OCI-LY1 (cell line): ENCODE measurements at regions not wholly inside any gene's neighbourhood (a gene's known extent, or its start where the extent isn't known, plus 50 kb on each side); places are given as distances from the start of the nearest gene placed in this dataset.

Experiments used
- CTCF ChIP-seq: fragments of 200-600 bp; sonication (generic), shearing (Covaris generic); IDR thresholded peaks from 2 replicates; pipeline ENCODE4 v1.5.1; 2017; ENCODE audit warnings: mild to moderate bottlenecking, antibody characterized with exemption, low read length, moderate library complexity, mixed read lengths
- EZH2 ChIP-seq: fragments of 200-600 bp; sonication (generic), shearing (Covaris generic); IDR thresholded peaks from 2 replicates; pipeline ENCODE4 v1.8.0; 2017; ENCODE audit warnings: borderline replicate concordance, mixed run types, mild to moderate bottlenecking, antibody characterized with exemption, low read length, moderate library complexity, mixed read lengths

- TF ChIP-seq CTCF: no peak
- no peak for TF ChIP-seq EZH2
Measured at GRCh38 chr2:146259816-146260215, 1585.0 kb upstream of the ACVR2A start.
